RWPE2 (cell line): ENCODE measurements at regions not wholly inside any gene's neighbourhood (a gene's known extent, or its start where the extent isn't known, plus 50 kb on each side); places are given as distances from the start of the nearest gene placed in this dataset.
"Not testable (repeated sequence)": the region's sequence is repeated elsewhere in the genome, so short reads cannot be mapped to it uniquely, and the experiment has no call there.

ENCODE experiments used
- ATAC-seq: fragments of 200-7000 bp; cut with Tn5 transposase; 3 replicates; pipeline ENCODE4 v1.9.1; 2021; ENCODE audit warnings: low read depth
- DNase-seq: peaks from one replicate; pipeline ENCODE4 v3.0.0-alpha.2; 2020; ENCODE audit warnings: low spot score
- H3K27ac ChIP-seq: fragments of 450-650 bp; 2 replicates; pipeline ENCODE4 v1.5.1; 2017; ENCODE audit warnings: mild to moderate bottlenecking; ENCODE audit not compliant: poor library complexity, severe bottlenecking
- H3K27me3 ChIP-seq: fragments of 250-450 bp; sonication (Bioruptor Pico); 2 replicates; pipeline ENCODE4 v1.5.1; 2021; ENCODE audit warnings: mild to moderate bottlenecking, moderate library complexity; ENCODE audit not compliant: insufficient read depth, poor library complexity, severe bottlenecking
- H3K36me3 ChIP-seq: fragments of 250-450 bp; sonication (Bioruptor Pico); 2 replicates; pipeline ENCODE4 v1.5.1; 2020; ENCODE audit warnings: low read depth, mild to moderate bottlenecking, moderate library complexity
- H3K4me1 ChIP-seq: fragments of 250-450 bp; sonication (Bioruptor Pico); 2 replicates; pipeline ENCODE4 v1.5.1; 2021; ENCODE audit warnings: mild to moderate bottlenecking, moderate library complexity; ENCODE audit not compliant: insufficient read depth, poor library complexity, severe bottlenecking
- H3K4me3 ChIP-seq: fragments of 250-450 bp; sonication (Bioruptor Pico); 2 replicates; pipeline ENCODE4 v1.5.1; 2021; ENCODE audit warnings: mild to moderate bottlenecking, moderate library complexity; ENCODE audit not compliant: severe bottlenecking
- H3K9me3 ChIP-seq: fragments of 250-450 bp; sonication (Bioruptor Pico); 2 replicates; pipeline ENCODE4 v1.5.1; 2021; ENCODE audit warnings: mild to moderate bottlenecking, moderate library complexity; ENCODE audit not compliant: severe bottlenecking
- TF ChIP-seq, protein P1 (sequence below): fragments of 450-650 bp; IDR thresholded peaks from one replicate; pipeline ENCODE4 v1.5.1; 2017; ENCODE audit warnings: mild to moderate bottlenecking, moderate library complexity; ENCODE audit not compliant: poor library complexity, severe bottlenecking

DNA sequence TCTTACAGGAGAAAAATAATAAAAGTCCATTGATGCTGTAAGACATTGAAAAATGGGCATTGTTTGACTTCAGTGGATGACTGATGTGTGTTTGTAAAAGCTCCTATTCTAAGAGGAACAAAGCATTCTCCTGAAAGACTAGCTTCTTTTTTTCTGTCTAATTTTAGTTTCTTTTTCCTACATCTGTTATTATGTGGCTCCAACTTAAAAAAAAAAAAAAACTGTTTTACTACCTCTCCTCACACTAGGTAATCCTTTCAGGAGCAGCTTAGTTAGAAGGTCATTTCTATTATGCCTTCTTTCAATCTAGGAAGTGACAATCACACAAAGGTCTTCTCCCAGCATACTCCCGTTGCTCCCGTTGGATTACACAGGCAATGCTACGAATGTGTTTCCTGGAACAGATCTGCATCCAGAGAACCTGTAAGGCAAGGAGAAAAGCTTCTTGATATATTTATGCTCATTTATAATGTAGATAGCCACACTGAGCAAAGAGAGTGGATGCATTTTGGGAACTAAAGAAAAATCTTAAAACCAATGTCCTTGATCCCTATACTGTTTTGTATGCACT lies 595.1 kb upstream of the CCDC179 start:
- no peaks in the 10 kb centered on the region for H3K4me1 ChIP-seq
- no peak overlapping the region for H3K27ac ChIP-seq
- TF ChIP-seq, protein P1, sequence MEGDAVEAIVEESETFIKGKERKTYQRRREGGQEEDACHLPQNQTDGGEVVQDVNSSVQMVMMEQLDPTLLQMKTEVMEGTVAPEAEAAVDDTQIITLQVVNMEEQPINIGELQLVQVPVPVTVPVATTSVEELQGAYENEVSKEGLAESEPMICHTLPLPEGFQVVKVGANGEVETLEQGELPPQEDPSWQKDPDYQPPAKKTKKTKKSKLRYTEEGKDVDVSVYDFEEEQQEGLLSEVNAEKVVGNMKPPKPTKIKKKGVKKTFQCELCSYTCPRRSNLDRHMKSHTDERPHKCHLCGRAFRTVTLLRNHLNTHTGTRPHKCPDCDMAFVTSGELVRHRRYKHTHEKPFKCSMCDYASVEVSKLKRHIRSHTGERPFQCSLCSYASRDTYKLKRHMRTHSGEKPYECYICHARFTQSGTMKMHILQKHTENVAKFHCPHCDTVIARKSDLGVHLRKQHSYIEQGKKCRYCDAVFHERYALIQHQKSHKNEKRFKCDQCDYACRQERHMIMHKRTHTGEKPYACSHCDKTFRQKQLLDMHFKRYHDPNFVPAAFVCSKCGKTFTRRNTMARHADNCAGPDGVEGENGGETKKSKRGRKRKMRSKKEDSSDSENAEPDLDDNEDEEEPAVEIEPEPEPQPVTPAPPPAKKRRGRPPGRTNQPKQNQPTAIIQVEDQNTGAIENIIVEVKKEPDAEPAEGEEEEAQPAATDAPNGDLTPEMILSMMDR: no peak
- no peaks in the 10 kb centered on the region for H3K27me3 ChIP-seq
- no peaks in the 10 kb centered on the region for H3K9me3 ChIP-seq
- ATAC-seq (no peak), DNase-seq (no peak)
- H3K36me3 ChIP-seq: no peaks in the 10 kb centered on the region
- no peak overlapping the region for H3K4me3 ChIP-seq

DNA sequence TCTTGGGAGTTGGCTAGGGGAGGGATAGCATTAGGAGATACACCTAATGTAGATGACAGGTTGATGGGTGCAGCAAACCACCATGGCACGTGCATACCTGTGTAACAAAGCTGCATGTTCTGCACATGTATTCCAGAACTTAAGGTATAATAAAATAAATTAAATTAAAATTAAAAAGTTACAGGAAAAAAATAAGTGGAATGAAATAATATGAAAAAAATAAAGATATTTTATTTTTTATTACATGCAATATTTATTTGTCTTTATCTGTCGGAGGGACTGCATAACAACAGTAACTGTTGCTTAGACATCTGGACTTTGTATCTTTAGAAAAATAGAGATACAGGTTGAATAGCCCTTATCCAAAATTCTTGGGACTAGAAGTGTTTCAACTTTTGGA lies 597.4 kb upstream of the CCDC179 start:
- Histone ChIP-seq H3K27ac (no peak overlapping the region), H3K36me3 (no peaks in the 10 kb centered on the region), H3K4me3 (no peak overlapping the region), H3K4me1 (no peaks in the 10 kb centered on the region), H3K27me3 (no peaks in the 10 kb centered on the region), H3K9me3 (no peaks in the 10 kb centered on the region)
- TF ChIP-seq, protein P1: no peak
- no peak for ATAC-seq
- no peak for DNase-seq

DNA sequence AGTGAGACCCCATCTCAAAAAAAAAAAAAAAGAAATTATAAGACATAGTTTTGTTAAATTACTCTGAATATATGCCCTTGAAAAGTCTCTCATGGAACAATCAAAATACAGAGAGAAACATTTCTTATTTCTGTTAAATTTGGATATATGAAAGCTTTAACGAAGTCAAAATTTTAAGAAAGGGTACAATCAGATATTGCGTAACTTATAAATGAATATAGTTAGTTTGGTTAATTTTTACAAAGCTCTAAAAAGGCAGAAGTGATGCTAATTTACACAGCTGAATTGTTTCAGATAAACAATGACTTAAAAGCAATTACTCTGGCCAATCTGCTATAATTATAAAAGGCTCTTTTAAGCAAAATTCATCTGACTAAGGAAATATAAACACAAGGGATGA lies 611.6 kb upstream of the CCDC179 start:
- no peaks in the 10 kb centered on the region for H3K27me3 ChIP-seq
- ATAC-seq (no peak), DNase-seq (no peak)
- H3K36me3 ChIP-seq: no peaks in the 10 kb centered on the region
- H3K27ac ChIP-seq: no peak overlapping the region
- no peaks in the 10 kb centered on the region for H3K9me3 ChIP-seq
- no peaks in the 10 kb centered on the region for H3K4me1 ChIP-seq
- no peak overlapping the region for H3K4me3 ChIP-seq
- TF ChIP-seq, protein P1: no peak

DNA sequence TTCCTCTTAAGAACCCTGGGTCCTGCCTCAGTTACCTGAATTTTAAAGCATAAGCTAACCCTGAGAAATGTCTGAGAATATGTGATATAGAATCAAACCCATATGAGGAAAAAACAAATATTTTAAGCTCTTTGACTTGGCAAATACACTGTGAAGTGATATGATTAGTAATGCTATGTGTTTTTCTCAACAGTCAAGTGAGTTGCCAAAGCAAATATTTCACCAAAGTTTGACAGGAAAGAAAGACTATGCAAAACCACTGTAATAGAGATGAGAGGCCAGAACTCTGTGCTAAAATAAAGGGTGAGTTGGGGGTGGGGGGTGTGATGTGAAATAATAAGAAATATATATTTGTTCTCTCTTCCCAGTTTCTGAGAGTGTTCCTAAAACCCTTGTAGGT lies 613.5 kb upstream of the CCDC179 start:
- no peak for ATAC-seq
- TF ChIP-seq, protein P1: no peak
- no peak for DNase-seq
- no peak overlapping the region for H3K27ac ChIP-seq
- no peaks in the 10 kb centered on the region for H3K27me3 ChIP-seq
- no peaks in the 10 kb centered on the region for H3K9me3 ChIP-seq
- H3K4me3 ChIP-seq: no peak overlapping the region
- no peaks in the 10 kb centered on the region for H3K4me1 ChIP-seq
- H3K36me3 ChIP-seq: no peaks in the 10 kb centered on the region

DNA sequence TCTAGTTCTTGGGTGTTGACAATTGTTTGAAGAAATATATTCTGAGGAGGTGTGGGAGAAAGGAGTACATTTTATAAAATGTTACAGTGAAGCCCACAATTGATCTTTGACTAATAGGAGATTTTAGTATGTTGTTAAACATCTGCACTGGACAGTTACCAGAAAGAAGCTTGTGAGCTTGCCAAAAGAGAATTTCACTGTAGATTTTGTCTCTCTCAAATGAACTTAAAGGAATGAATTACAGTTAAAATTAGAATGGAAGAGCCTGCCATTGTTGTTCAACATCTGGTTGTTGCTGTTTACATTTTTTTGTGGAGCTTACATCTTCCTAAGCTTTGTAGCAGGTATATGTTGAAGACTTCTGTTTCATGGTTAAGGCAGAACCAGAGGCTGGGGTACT lies 620.5 kb upstream of the CCDC179 start:
- TF ChIP-seq, protein P1: no peak
- ATAC-seq (no peak), DNase-seq (no peak)
- Histone ChIP-seq H3K36me3 (no peaks in the 10 kb centered on the region), H3K4me3 (no peak overlapping the region), H3K4me1 (no peaks in the 10 kb centered on the region), H3K9me3 (no peaks in the 10 kb centered on the region), H3K27ac (no peak overlapping the region), H3K27me3 (no peaks in the 10 kb centered on the region)

DNA sequence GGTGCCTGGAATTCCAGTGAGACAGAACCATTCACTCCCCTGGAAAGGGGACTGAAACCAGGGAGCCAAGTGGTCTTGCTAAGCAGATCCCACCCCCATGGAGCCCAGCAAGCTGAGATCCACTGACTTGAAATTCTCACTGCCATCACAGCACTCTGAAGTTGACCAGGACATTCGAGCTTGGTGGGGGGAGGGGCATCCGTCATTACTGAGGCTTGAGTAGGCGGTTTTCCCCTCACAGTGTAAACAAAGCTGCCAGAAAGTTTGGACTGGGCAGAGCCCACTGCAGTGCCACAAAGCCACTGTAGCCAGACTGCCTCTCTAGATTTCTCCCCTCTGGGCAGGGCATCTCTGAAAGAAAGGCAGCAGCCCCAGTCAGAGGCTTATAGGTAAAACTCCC lies 623.9 kb upstream of the CCDC179 start:
- not testable (repeated sequence) for H3K9me3 ChIP-seq, H3K27me3 ChIP-seq, ATAC-seq, H3K4me1 ChIP-seq, H3K27ac ChIP-seq, H3K4me3 ChIP-seq, DNase-seq, H3K36me3 ChIP-seq

DNA sequence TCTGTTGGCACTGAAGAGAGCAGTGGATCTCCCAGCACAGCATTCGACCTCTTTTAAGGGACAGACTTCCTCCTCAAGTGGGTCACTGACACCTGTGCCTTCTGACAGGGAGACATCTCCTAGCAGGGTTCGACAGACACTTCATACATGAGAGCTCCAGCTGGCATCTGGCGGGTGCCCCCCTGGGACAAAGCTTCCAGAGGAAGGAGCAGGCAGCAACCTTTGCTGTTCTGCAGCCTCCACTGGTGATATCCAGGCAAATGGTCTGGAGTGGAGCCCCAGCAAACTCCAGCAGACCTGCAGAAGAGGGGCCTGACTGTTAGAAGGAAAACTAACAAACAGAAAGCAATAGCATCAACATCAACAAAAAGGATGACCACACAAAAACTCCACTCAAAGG lies 624.3 kb upstream of the CCDC179 start:
- not testable (repeated sequence) for H3K4me1 ChIP-seq, H3K27me3 ChIP-seq, H3K9me3 ChIP-seq, H3K36me3 ChIP-seq, ATAC-seq, H3K4me3 ChIP-seq, DNase-seq, H3K27ac ChIP-seq
